ENCODE measurements at regions not wholly inside any gene's neighbourhood (a gene's known extent, or its start where the extent isn't known, plus 50 kb on each side); places are given as distances from the start of the nearest gene placed in this dataset.

- no peak for DNase-seq (ENCODE audit: low spot score)
- POLR2A ChIA-PET: interaction anchor here (0.5 to 0.7 kb wide), 2 partner anchors 9 to 38 kb away, joined by 3 read pairs; no protein-coding TSS in a partner anchor
- no peak for TF ChIP-seq EZH2phosphoT487 (IDR thresholded peaks at IDR 0.05; ENCODE audit: borderline replicate concordance, low read depth, low read length)
- peak; percentile 38; the same call in 1 of the 2 replicates for TF ChIP-seq CTCF (conservative IDR thresholded peaks at IDR 0.05; ENCODE audit: low read length)
- Histone ChIP-seq H3K4me1 (ENCODE audit: insufficient read depth, low read length, poor library complexity, severe bottlenecking) (no peaks in the 10 kb centered on the region), H4K20me1 (ENCODE audit: insufficient read depth, low read length) (no peaks in the 10 kb centered on the region), H3K4me3 (ENCODE audit: low read depth, low read length, poor library complexity, severe bottlenecking) (no peak overlapping the region), H2AFZ (ENCODE audit: low read length) (no peak overlapping the region), H3K79me2 (ENCODE audit: insufficient read depth, low read depth, low read length) (no peaks in the 10 kb centered on the region), H3K9me2 (ENCODE audit: insufficient read depth, low read length) (no peaks in the 10 kb centered on the region), H3K9me3 (ENCODE audit: low read length) (no peaks in the 10 kb centered on the region), H3K27ac (ENCODE audit: low read depth, low read length, poor library complexity, severe bottlenecking) (no peak overlapping the region), H3K4me2 (ENCODE audit: low read length) (no peak overlapping the region), H3K36me3 (ENCODE audit: insufficient read depth, low read length) (no peaks in the 10 kb centered on the region)
- intact Hi-C loops (cut with micrococcal nuclease; ENCODE audit: unreplicated experiment): loop anchor here (10.0 kb wide), 1 partner anchor 661 kb away; no protein-coding TSS in a partner anchor
- BruUV-seq (replicated peaks): no TSS peak
- CTCF ChIA-PET (ENCODE audit: unreplicated experiment): no interaction called here
Observed at GRCh38 chr2:79223539-79223938, 64.0 kb upstream of the REG3A start.

GRCh38 chr2:79219383-79219988 is 59.9 kb upstream of the REG3A start:
- no peaks in the 10 kb centered on the region for H3K79me2 ChIP-seq (ENCODE audit: insufficient read depth, low read depth, low read length)
- TF ChIP-seq EZH2phosphoT487 (IDR thresholded peaks at IDR 0.05; ENCODE audit: borderline replicate concordance, low read depth, low read length) (no peak), CTCF (conservative IDR thresholded peaks at IDR 0.05; ENCODE audit: low read length) (peak; percentile 95)
- peak; percentile 73 for DNase-seq (ENCODE audit: low spot score)
- no TSS peak for BruUV-seq (replicated peaks)
- intact Hi-C loops (cut with micrococcal nuclease; ENCODE audit: unreplicated experiment): loop anchor here (2.0 kb wide), 1 partner anchor 219 kb away; no protein-coding TSS in a partner anchor
- no peaks in the 10 kb centered on the region for H3K36me3 ChIP-seq (ENCODE audit: insufficient read depth, low read length)
- H3K27ac ChIP-seq (ENCODE audit: low read depth, low read length, poor library complexity, severe bottlenecking): no peak overlapping the region
- H3K9me3 ChIP-seq (ENCODE audit: low read length): no peaks in the 10 kb centered on the region
- no peaks in the 10 kb centered on the region for H4K20me1 ChIP-seq (ENCODE audit: insufficient read depth, low read length)
- ChIA-PET POLR2A (no interaction called here), CTCF (ENCODE audit: unreplicated experiment) (no interaction called here)
- H3K9me2 ChIP-seq (ENCODE audit: insufficient read depth, low read length): no peaks in the 10 kb centered on the region
- H3K4me2 ChIP-seq (ENCODE audit: low read length): no peak overlapping the region
- H3K4me3 ChIP-seq (ENCODE audit: low read depth, low read length, poor library complexity, severe bottlenecking): no peak overlapping the region
- no peak overlapping the region for H2AFZ ChIP-seq (ENCODE audit: low read length)
- no peaks in the 10 kb centered on the region for H3K4me1 ChIP-seq (ENCODE audit: insufficient read depth, low read length, poor library complexity, severe bottlenecking)

GRCh38 chr2:79210274-79210917 is 50.8 kb upstream of the REG3A start:
- intact Hi-C loops (cut with micrococcal nuclease; ENCODE audit: unreplicated experiment): no loop called here
- no peaks in the 10 kb centered on the region for H3K9me2 ChIP-seq (ENCODE audit: insufficient read depth, low read length)
- no peak overlapping the region for H2AFZ ChIP-seq (ENCODE audit: low read length)
- H3K4me3 ChIP-seq (ENCODE audit: low read depth, low read length, poor library complexity, severe bottlenecking): no peak overlapping the region
- DNase-seq (ENCODE audit: low spot score): no peak
- no peak overlapping the region for H3K4me2 ChIP-seq (ENCODE audit: low read length)
- H3K4me1 ChIP-seq (ENCODE audit: insufficient read depth, low read length, poor library complexity, severe bottlenecking): no peaks in the 10 kb centered on the region
- ChIA-PET POLR2A (no interaction called here), CTCF (ENCODE audit: unreplicated experiment) (no interaction called here)
- H3K79me2 ChIP-seq (ENCODE audit: insufficient read depth, low read depth, low read length): no peaks in the 10 kb centered on the region
- no TSS peak for BruUV-seq (replicated peaks)
- H3K9me3 ChIP-seq (ENCODE audit: low read length): no peaks in the 10 kb centered on the region
- no peaks in the 10 kb centered on the region for H3K36me3 ChIP-seq (ENCODE audit: insufficient read depth, low read length)
- H3K27ac ChIP-seq (ENCODE audit: low read depth, low read length, poor library complexity, severe bottlenecking): no peak overlapping the region
- no peaks in the 10 kb centered on the region for H4K20me1 ChIP-seq (ENCODE audit: insufficient read depth, low read length)
- TF ChIP-seq EZH2phosphoT487 (IDR thresholded peaks at IDR 0.05; ENCODE audit: borderline replicate concordance, low read depth, low read length): no peak
- TF ChIP-seq CTCF (conservative IDR thresholded peaks at IDR 0.05; ENCODE audit: low read length): no peak

Measured in OCI-LY7 (cell line).